ENCODE measurements at regions not wholly inside any gene's neighbourhood (a gene's known extent, or its start where the extent isn't known, plus 50 kb on each side); places are given as distances from the start of the nearest gene placed in this dataset.

DNA sequence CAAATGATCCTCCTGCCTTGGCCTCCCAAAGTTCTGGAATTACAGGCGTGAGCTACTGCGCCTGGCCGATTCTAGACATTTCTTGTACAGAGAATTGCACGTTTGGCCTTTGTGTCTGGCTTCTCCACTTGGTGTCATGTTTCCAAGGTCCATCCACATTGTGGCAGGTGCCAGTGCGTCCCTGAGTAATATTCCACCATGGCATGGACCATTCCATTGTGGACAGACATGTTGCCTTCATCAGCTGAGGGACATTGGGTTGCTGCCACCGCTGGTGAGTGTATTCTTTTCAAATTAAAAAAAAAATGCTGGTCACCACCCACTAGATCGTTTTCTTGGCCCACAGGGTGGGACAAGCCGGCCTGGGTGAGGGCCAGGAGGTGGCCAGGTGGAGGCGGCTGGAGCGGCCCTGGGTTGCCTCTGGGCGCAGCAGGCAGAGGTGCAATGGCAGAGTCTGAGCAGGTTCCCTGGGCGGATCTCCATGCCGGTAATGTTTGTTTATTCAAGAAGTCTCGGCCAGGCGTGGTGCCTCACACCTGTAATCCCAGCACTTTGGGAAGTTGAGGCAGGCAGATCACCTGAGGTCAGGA, 274.1 kb downstream of the SEC14L1 start:
- intact Hi-C loops (cut with DNase I) = no loop called here
- DNase-seq (no peak), ATAC-seq (ENCODE audit: poor library complexity) (no peak)

DNA sequence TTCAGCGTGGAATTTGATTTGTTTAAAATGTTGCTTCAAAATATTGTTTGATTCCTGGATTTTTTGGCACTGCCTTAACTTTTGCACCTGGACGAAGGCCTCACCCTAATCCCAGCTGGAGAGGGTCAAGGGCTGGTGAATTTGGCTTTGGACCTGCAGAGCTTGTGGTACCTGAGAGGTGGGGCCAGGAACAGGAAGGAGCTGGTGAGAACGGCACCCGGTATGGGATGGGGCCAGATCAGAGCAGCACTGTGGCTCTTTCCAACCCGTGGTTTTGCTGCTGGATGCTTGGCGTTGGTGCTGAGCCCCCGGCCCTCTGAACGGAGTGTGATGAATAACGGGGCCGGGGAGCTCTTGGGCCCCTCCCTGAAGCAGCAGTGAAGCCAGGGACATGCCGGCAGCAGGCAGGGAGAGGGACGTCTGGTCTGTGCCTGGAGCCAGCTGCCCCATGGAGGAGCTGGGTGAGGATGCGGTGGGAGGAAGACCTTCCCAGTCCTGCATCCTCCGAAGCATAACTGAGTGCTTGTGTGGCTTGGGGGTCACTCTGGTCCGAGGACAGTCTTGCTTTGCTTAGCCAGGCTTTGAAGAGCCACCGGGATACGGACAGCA, 275.4 kb downstream of the SEC14L1 start:
- intact Hi-C loops (cut with DNase I) = no loop called here
- no peak for DNase-seq

GRCh38 chr17:77417575-77417974, 276.8 kb downstream of the SEC14L1 start:
- intact Hi-C loops (cut with DNase I) = no loop called here
- DNase-seq (no peak), ATAC-seq (ENCODE audit: poor library complexity) (no peak)

More for the DNA sequence above, 275.4 kb downstream of the SEC14L1 start:
- no peak for ATAC-seq (ENCODE audit: poor library complexity)

DNA sequence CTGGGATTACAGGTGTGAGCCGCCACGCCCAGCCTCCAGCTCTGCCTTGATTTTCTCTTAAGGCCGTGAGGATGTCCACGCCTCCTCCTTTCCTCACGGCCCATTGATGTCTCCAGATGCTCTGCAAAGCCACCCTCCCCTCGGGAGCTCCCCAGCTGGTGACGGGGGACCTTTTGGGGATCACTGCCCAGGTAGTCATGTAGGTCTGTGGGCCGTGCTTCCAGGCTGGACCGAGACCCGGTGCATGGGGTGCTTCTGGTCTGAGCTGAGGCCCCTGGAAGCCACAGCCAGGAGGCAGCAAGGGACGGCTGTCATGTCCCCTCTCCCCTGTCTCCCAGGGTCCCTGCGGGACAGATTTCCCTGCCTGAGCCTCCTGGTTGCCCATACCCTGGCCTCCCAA, 277.8 kb downstream of the SEC14L1 start:
- DNase-seq (no peak), ATAC-seq (ENCODE audit: poor library complexity) (no peak)
- intact Hi-C loops (cut with DNase I) = no loop called here

GRCh38 chr17:77419095-77419494, 278.3 kb downstream of the SEC14L1 start:
- intact Hi-C loops (cut with DNase I) = no loop called here
- DNase-seq = no peak
- no peak for ATAC-seq (ENCODE audit: poor library complexity)

GRCh38 chr17:77419547-77420094, 278.9 kb downstream of the SEC14L1 start:
- DNase-seq (no peak), ATAC-seq (ENCODE audit: poor library complexity) (no peak)
- intact Hi-C loops (cut with DNase I) = loop anchor here (5.0 kb wide), 2 partner anchors 42 to 67 kb away; no protein-coding TSS in a partner anchor

- DNase-seq = no peak
- ATAC-seq (ENCODE audit: poor library complexity) = no peak
- intact Hi-C loops (cut with DNase I) = loop anchor here (5.0 kb wide), 2 partner anchors 43 to 68 kb away; no protein-coding TSS in a partner anchor
These were observed 279.5 kb downstream of the SEC14L1 start for GRCh38 chr17:77420095-77420803.

DNA sequence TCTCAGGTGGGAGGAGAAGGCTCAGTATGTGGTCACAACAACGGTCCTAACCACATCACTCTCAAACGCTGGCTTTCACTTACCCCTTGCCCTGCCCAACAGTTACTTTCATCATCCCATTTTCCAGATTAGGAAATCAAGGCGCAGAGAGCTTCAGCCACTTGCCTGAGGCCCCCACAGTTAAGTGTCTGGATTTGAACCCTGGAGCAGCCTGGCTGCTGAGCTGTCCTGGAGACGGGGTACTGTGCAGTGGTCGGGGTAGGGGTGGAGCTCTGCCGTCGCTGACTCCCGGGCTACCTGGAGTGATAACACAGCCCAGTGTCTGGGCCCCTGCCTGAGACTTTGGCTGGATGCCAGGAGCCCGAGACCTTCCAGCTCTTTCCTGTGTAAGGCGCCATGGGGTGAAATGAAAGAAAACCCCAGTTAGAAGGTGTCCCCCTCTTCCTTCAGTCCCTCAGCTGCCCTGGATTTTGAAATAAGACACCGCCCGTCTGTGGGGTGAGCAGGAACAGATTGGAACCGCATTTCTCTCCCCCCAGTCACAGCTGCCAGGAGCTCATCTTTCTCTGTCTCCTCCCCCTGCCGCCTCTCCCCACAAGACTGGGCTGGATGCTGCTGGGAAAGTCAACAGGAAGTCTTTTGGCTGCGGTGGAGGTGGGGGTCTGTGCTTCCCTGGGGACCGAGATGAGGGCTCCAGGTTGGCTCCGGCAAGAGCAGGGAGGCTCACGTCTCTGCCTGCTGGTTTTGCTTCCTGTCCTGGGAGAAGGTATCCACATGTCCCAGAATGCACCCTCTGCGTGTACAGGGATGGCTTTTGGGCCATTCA, 280.2 kb downstream of the SEC14L1 start:
- intact Hi-C loops (cut with DNase I) = loop anchor here (5.0 kb wide), 2 partner anchors 44 to 69 kb away; no protein-coding TSS in a partner anchor
- DNase-seq (no peak), ATAC-seq (ENCODE audit: poor library complexity) (no peak)

- no peak for DNase-seq
- intact Hi-C loops (cut with DNase I) = loop anchor here (5.0 kb wide), 2 partner anchors 44 to 69 kb away; no protein-coding TSS in a partner anchor
- no peak for ATAC-seq (ENCODE audit: poor library complexity)
These were observed 280.8 kb downstream of the SEC14L1 start for GRCh38 chr17:77421630-77421972.

DNA sequence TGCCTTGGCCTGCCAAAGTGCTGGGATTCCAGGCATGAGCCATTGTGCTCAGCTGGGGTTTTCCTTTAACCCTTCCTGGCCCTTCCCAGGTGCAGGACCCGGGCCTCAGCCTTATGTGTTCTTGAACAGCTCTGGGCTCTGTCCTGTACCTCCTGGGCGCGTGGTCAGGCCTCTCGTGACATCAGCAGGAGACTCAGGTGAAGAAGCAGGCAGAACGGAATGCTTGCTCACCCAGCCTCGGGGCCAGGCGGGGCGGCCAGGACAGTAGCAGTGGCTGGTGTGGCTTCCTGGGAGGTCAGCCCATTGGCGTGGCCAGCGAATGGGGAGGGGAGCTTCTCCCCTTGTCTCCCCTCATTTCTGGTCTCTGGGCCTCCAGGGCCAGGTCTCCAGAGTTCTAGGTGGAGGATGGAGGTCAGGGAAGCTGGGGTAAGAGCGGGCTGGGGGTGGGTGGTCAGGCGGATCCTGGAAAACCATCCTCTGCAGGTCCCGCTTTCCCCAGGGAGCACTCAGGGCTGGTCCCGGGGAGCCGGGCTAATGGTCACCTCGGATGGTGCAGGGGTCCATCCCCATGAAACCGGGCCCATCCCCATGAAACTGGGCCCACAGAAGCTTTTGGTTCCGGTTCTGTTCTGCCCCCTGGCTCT, 281.5 kb downstream of the SEC14L1 start:
- ATAC-seq (ENCODE audit: poor library complexity) = no peak
- intact Hi-C loops (cut with DNase I) = loop anchor here (5.0 kb wide), 2 partner anchors 45 to 70 kb away; no protein-coding TSS in a partner anchor
- no peak for DNase-seq

DNA sequence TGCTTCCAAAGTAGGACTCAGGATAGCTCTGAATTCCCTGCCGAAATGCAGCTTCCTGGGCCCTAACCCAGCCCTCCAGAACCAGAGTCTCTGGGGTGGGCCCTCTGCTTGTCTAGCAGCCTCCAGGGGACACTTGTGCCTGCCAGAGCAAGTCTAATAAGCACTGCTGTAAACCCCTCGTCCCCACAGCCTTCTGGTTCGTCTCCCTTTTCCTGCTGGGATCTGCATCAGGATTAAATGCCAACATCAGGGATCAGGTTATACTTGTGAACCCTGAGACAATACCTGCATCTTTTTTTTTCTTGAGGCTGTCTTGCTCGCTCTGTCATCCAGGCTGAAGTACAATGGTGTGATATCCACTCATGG, 282.0 kb downstream of the SEC14L1 start:
- no peak for ATAC-seq (ENCODE audit: poor library complexity)
- DNase-seq = no peak
- intact Hi-C loops (cut with DNase I) = loop anchor here (5.0 kb wide), 2 partner anchors 45 to 70 kb away; no protein-coding TSS in a partner anchor

DNA sequence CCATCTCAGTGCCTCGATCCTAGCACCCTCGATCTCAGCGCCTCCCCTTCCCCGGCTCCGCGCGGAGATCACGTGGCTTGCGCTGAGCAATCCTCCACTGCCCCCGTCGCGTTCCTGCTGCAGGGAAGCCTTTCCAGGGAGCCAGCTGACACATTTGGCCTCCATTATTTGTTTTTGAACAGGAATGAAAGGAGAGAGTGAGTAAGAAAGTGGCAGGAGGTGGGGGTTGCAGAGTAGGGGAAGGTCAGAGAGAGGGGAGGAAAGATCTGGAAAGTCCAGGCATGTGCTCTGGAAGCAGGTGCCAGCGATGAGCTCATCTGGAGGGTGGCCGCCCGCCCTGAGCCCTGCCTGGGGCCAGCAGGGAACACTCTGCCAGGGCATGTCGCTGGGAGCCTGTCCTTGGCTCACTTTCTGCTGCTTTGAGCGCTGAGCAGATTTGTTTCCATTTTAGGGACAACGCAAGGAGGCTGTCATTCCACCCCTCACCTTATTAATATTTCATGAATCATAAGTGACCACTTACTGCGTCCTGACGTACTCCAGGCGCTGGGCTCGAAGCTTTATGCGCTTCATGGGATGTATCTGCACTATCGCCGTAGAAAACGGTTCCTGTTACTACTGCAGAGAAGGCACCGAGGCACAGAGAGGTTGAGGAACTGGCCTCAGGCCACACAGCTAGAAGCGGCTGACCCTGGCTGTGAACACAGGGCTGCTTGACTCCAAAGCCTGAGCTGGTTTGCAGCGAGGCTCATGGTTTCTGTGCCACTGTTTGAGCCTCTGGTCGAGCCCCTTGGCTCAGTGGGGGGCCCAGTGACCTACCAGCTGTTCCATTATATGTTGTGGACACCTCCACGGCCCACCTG, 283.1 kb downstream of the SEC14L1 start:
- intact Hi-C loops (cut with DNase I) = loop anchor here (5.0 kb wide), 2 partner anchors 47 to 72 kb away; no protein-coding TSS in a partner anchor
- DNase-seq (peak; percentile 92), ATAC-seq (ENCODE audit: poor library complexity) (peak; percentile 74)

DNA sequence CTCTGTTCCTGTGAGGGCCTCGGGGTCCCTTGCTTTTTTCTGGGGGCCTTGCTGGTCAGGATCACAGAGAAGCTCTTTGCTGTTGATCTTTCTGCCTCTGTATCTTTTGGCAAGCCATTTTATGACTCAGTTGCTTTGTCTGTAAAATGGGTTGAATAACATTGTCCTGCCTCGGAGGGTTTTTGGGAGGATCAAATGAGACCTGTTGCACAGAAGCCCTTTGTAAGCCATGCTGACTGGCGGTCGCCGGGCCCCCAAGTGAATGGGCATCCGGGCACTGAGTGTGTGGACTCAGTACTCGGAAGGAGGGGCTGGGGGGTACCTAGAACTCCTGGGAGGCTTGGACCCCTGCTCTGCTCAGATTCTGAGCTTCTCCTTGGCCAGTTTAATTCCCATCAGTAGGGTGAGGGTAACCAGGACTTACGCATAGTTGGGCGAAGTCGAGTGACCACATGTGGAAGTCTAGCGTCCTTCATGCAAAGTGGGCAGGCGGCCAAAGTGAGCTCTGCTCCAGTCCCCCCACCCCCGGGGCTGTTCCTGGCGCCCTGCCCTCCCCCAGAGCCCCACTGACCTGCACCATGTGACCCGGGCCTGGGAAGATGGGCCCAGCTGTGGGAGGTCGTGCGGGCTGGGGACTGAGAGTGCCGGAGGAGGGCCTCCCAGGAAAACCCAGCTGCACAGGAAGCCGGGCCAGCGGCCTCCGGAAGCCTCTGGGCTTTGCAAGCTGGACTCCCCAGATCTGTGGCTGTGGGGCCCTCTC, 284.0 kb downstream of the SEC14L1 start:
- intact Hi-C loops (cut with DNase I) = loop anchor here (5.0 kb wide), 3 partner anchors 47 to 92 kb away; no protein-coding TSS in a partner anchor
- DNase-seq (peak; percentile 95), ATAC-seq (ENCODE audit: poor library complexity) (peak; percentile 60)

DNA sequence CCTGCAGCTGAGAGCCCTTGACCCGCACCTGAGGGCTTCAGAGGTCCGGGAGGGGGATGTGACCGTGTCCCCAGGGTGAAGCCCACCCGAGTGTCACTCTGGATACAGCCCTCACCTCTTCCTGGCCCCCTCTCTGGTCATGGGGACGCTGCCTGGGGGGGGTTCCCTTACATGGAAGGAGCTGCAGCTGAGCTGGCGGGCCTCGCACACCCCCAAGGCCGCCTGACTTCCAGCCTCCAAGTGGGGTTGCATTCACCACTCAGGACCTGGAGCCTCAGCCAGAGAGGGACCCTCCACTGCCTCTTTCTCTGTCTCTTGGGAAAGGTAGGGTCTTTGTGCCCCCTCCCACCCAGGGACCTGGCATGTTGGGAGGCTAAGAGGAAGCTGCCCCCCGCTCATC, 284.6 kb downstream of the SEC14L1 start:
- DNase-seq (no peak), ATAC-seq (ENCODE audit: poor library complexity) (no peak)
- intact Hi-C loops (cut with DNase I) = loop anchor here (5.0 kb wide), 1 partner anchor 93 kb away; no protein-coding TSS in a partner anchor

- no peak for DNase-seq
- intact Hi-C loops (cut with DNase I) = loop anchor here (5.0 kb wide), 1 partner anchor 94 kb away; no protein-coding TSS in a partner anchor
These were observed 285.2 kb downstream of the SEC14L1 start for GRCh38 chr17:77425791-77426641.

More at GRCh38 chr17:77425791-77426641, 285.2 kb downstream of the SEC14L1 start:
- no peak for ATAC-seq (ENCODE audit: poor library complexity)

All from Right ventricle myocardium superior (tissue), 1 donor.